Suprapubic skin (tissue), 3 donors: ENCODE measurements at regions not wholly inside any gene's neighbourhood (a gene's known extent, or its start where the extent isn't known, plus 50 kb on each side); places are given as distances from the start of the nearest gene placed in this dataset.

ENCODE experiments used
- POLR2AphosphoS5 ChIP-seq, 3 donors: sonication (generic); formaldehyde crosslinking; IDR thresholded peaks; one replicate each; pipeline ENCODE4 v1.6.1; 2017; ENCODE audit warnings: antibody characterized with exemption in 3 of 3
- TF ChIP-seq, protein P1 (sequence below), 2 donors: fragments of 200-600 bp in 1 of 2; fragments of 450-650 bp in 1 of 2; sonication (generic) in 1 of 2; IDR thresholded peaks; one replicate each; pipeline ENCODE4 v1.5.1; 2016 to 2019; ENCODE audit warnings: antibody characterized with exemption in 2 of 2, mild to moderate bottlenecking in 1 of 2, moderate library complexity in 1 of 2

GRCh38 chr1:219278288-219278687 is 104.6 kb downstream of the LYPLAL1 start:
- no peak for TF ChIP-seq POLR2AphosphoS5 (IDR thresholded peaks at IDR 0.05)
- TF ChIP-seq, protein P1, sequence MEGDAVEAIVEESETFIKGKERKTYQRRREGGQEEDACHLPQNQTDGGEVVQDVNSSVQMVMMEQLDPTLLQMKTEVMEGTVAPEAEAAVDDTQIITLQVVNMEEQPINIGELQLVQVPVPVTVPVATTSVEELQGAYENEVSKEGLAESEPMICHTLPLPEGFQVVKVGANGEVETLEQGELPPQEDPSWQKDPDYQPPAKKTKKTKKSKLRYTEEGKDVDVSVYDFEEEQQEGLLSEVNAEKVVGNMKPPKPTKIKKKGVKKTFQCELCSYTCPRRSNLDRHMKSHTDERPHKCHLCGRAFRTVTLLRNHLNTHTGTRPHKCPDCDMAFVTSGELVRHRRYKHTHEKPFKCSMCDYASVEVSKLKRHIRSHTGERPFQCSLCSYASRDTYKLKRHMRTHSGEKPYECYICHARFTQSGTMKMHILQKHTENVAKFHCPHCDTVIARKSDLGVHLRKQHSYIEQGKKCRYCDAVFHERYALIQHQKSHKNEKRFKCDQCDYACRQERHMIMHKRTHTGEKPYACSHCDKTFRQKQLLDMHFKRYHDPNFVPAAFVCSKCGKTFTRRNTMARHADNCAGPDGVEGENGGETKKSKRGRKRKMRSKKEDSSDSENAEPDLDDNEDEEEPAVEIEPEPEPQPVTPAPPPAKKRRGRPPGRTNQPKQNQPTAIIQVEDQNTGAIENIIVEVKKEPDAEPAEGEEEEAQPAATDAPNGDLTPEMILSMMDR (IDR thresholded peaks at IDR 0.05), result no peak
